SK-N-SH (cell line): ENCODE measurements at regions not wholly inside any gene's neighbourhood (a gene's known extent, or its start where the extent isn't known, plus 50 kb on each side); places are given as distances from the start of the nearest gene placed in this dataset.

Source experiments
- CTCF ChIA-PET: fragments of 300-600, 350-600 bp; formaldehyde crosslinking; extraction: SDS; loops from one replicate; lab custom pipeline; 2021; lab: Yijun Ruan, JAX
- POLR2A ChIA-PET: fragments of 350-600 bp; sonication (Branson Sonifier 250); formaldehyde crosslinking; extraction: SDS; loops from one replicate; lab custom pipeline; 2020; ENCODE audit warnings: antibody characterized with exemption, inconsistent platforms; lab: Yijun Ruan, JAX
- DNase-seq: peaks from one replicate; pipeline ENCODE4 v3.0.0; 2012
- H2AFZ ChIP-seq: fragments of 200-600 bp; sonication (generic); 2 replicates; pipeline ENCODE4 v1.8.1; 2016; ENCODE audit warnings: antibody characterized with exemption, mild to moderate bottlenecking, low read depth
- H3F3A ChIP-seq: fragments of 200-600 bp; sonication (generic); replicated peaks from 2 replicates; pipeline ENCODE3; 2016; ENCODE audit warnings: antibody characterized with exemption, mild to moderate bottlenecking; ENCODE audit not compliant: insufficient read depth
- H3K27ac ChIP-seq, 2 experiments: fragments of 200-500 bp in 1 of 2; fragments of 200-600 bp in 1 of 2; sonication (Bioruptor generic) in 1 of 2; sonication (generic), shearing (Covaris generic) in 1 of 2; 2 replicates each; pipeline versions ENCODE4 v1.5.1 to v1.6.1; 2014 to 2016; ENCODE audit warnings: low read depth in 2 of 2, inconsistent platforms in 1 of 2, low read length in 1 of 2, mild to moderate bottlenecking in 1 of 2, mixed read lengths in 1 of 2
- H3K27me3 ChIP-seq: fragments of 200-600 bp; sonication (generic), shearing (Covaris generic); 2 replicates; pipeline ENCODE4 v1.6.1; 2016; ENCODE audit warnings: mixed run types; ENCODE audit not compliant: insufficient read depth
- H3K36me3 ChIP-seq, 2 experiments: fragments of 200-500 bp in 1 of 2; fragments of 200-600 bp in 1 of 2; sonication (Bioruptor generic) in 1 of 2; sonication (generic) in 1 of 2; replicated peaks in 1 of 2; 2 replicates each; pipeline versions ENCODE3 to v1.5.1; 2014 to 2016; ENCODE audit warnings: low read length in 1 of 2, mild to moderate bottlenecking in 1 of 2; ENCODE audit not compliant: insufficient read depth in 2 of 2, control insufficient read depth in 1 of 2
- H3K4me1 ChIP-seq, 2 experiments: fragments of 200-500 bp in 1 of 2; fragments of 200-600 bp in 1 of 2; sonication (Bioruptor generic) in 1 of 2; sonication (generic), shearing (Covaris generic) in 1 of 2; 2 replicates each; pipeline versions ENCODE4 v1.5.1 to v1.6.1; 2014 to 2016; ENCODE audit warnings: low read depth in 1 of 2, low read length in 1 of 2, mixed run types in 1 of 2; ENCODE audit not compliant: insufficient read depth in 2 of 2, control insufficient read depth in 1 of 2
- H3K4me2 ChIP-seq: fragments of 200-600 bp; sonication (generic), shearing (Covaris generic); 2 replicates; pipeline ENCODE4 v1.6.1; 2017; ENCODE audit warnings: mixed run types
- H3K4me3 ChIP-seq, 2 experiments: fragments of 200-500 bp in 1 of 2; fragments of 200-600 bp in 1 of 2; sonication (Bioruptor generic) in 1 of 2; sonication (generic), shearing (Covaris generic) in 1 of 2; 2 replicates each; pipeline versions ENCODE4 v1.5.1 to v1.8.1; 2014 to 2016; ENCODE audit warnings: low read depth in 2 of 2, inconsistent platforms in 1 of 2, low read length in 1 of 2, mild to moderate bottlenecking in 1 of 2, mixed read lengths in 1 of 2, moderate library complexity in 1 of 2
- H3K79me2 ChIP-seq: fragments of 200-600 bp; sonication (generic); 2 replicates; pipeline ENCODE4 v1.8.1; 2017; ENCODE audit warnings: mild to moderate bottlenecking; ENCODE audit not compliant: insufficient read depth
- H3K9ac ChIP-seq: fragments of 200-600 bp; sonication (generic); 2 replicates; pipeline ENCODE4 v1.6.1; 2017; ENCODE audit warnings: mixed run types
- H3K9me2 ChIP-seq: fragments of 200-600 bp; sonication (generic); 2 replicates; pipeline ENCODE4 v1.6.1; 2017; ENCODE audit warnings: mixed run types
- H3K9me3 ChIP-seq: fragments of 200-600 bp; sonication (generic); 2 replicates; pipeline ENCODE4 v1.6.1; 2017; ENCODE audit warnings: mixed run types, mild to moderate bottlenecking, moderate library complexity
- H4K20me1 ChIP-seq: fragments of 200-600 bp; sonication (generic); 2 replicates; pipeline ENCODE4 v1.6.1; 2017; ENCODE audit warnings: mild to moderate bottlenecking, mixed run types; ENCODE audit not compliant: insufficient read depth
- CHD2 ChIP-seq: fragments of 150-350 bp; IDR thresholded peaks from 2 replicates; pipeline ENCODE4 v1.6.1; 2018; ENCODE audit warnings: low read length; ENCODE audit not compliant: partially characterized antibody
- FOSL2 ChIP-seq: IDR thresholded peaks from 2 replicates; pipeline ENCODE4 v1.4.0; 2012; ENCODE audit warnings: low read depth, mild to moderate bottlenecking, moderate library complexity, borderline replicate concordance
- FOXJ3 ChIP-seq: sonication (generic); formaldehyde crosslinking; IDR thresholded peaks from 2 replicates; pipeline ENCODE4 v1.5.1; 2020; ENCODE audit warnings: mild to moderate bottlenecking, missing genetic modification reagents
- IRF3 ChIP-seq: fragments of 150-350 bp; IDR thresholded peaks from 2 replicates; pipeline ENCODE4 v1.6.1; 2016; ENCODE audit warnings: mild to moderate bottlenecking, low read depth, low read length
- MAX ChIP-seq: IDR thresholded peaks from 2 replicates; pipeline ENCODE4 v1.4.0; 2012; ENCODE audit warnings: low read depth
- MXI1 ChIP-seq: IDR thresholded peaks from 2 replicates; pipeline ENCODE4 v1.6.1; 2012; ENCODE audit warnings: mild to moderate bottlenecking, low read depth, low read length, improper control_type of control experiment
- NFIC ChIP-seq: IDR thresholded peaks from 2 replicates; pipeline ENCODE4 v1.4.0; 2012; ENCODE audit warnings: borderline replicate concordance
- PBX3 ChIP-seq: IDR thresholded peaks from 2 replicates; pipeline ENCODE4; 2012
- RCOR1 ChIP-seq: fragments of 150-350 bp; IDR thresholded peaks from 2 replicates; pipeline ENCODE4 v1.6.1; 2017; ENCODE audit warnings: antibody characterized with exemption, low read length
- RFX5 ChIP-seq: IDR thresholded peaks from 2 replicates; pipeline ENCODE4 v1.6.1; 2012; ENCODE audit warnings: mild to moderate bottlenecking, improper control_type of control experiment, low read length
- RXRA ChIP-seq: IDR thresholded peaks from 2 replicates; pipeline ENCODE4 v1.4.0; 2012; ENCODE audit warnings: low read depth, mild to moderate bottlenecking, borderline replicate concordance
- SMC3 ChIP-seq: IDR thresholded peaks from 2 replicates; pipeline ENCODE4 v1.6.1; 2012; ENCODE audit warnings: low read depth, low read length, improper control_type of control experiment
- TCF12 ChIP-seq: IDR thresholded peaks from 2 replicates; pipeline ENCODE4 v1.4.0; 2012
- TEAD4 ChIP-seq: IDR thresholded peaks from 2 replicates; pipeline ENCODE4 v1.4.0; 2012; ENCODE audit warnings: mild to moderate bottlenecking, borderline replicate concordance; ENCODE audit not compliant: insufficient read depth
- WGBS: methylation state at CpG from one replicate; pipeline ENCODE4 v1.1.6; 2017; ENCODE audit warnings: low lambda C conversion rate; 5-methylcytosine and 5-hydroxymethylcytosine counted together

- Histone ChIP-seq H3K4me1 (peaks cover 0 to 8% of the 10 kb centered on the region in 2 experiments; a peak in 1 of 4 replicates), H4K20me1 (no peaks in the 10 kb centered on the region), H2AFZ (no peak overlapping the region), H3K27ac (no peak overlapping the region; a peak in 1 of 4 replicates), H3K9ac (no peak overlapping the region), H3F3A (no peaks in the 10 kb centered on the region), H3K4me3 (no peak overlapping the region), H3K27me3 (no peaks in the 10 kb centered on the region), H3K4me2 (no peak overlapping the region), H3K36me3 (no peaks in the 10 kb centered on the region), H3K79me2 (no peaks in the 10 kb centered on the region), H3K9me3 (no peaks in the 10 kb centered on the region), H3K9me2 (no peaks in the 10 kb centered on the region)
- TF ChIP-seq IRF3 (no peak), TCF12 (no peak)
- ChIA-PET CTCF (interaction anchor here (0.8 to 1.7 kb wide), 6 partner anchors 7 to 180 kb away, joined by 3 to 6 read pairs (median 4); no protein-coding TSS in a partner anchor), POLR2A (interaction anchor here (0.6 kb wide), 1 partner anchor 738 kb away, joined by 3 read pairs; no protein-coding TSS in a partner anchor)
- 15% methylated on average over 19 of the region's 19 CpGs for WGBS
- DNase-seq: no peak
These were observed 426.7 kb downstream of the NPHP4 start for GRCh38 chr1:5565281-5566125.

- CTCF ChIA-PET: interaction anchor here (1.1 to 1.7 kb wide), 3 partner anchors 11 to 181 kb away, joined by 3 to 6 read pairs (median 4); no protein-coding TSS in a partner anchor
- TF ChIP-seq MAX (no peak), NFIC (no peak), IRF3 (no peak), RXRA (no peak), RFX5 (no peak), FOXJ3 (CRISPR knock-in tag) (no peak), RCOR1 (no peak), PBX3 (no peak), SMC3 (no peak), CHD2 (no peak), FOSL2 (no peak), MXI1 (no peak), TEAD4 (no peak)
- TF ChIP-seq, all 33 proteins: peak for 0
- POLR2A ChIA-PET: interaction anchor here (0.6 kb wide), 1 partner anchor 738 kb away, joined by 3 read pairs; no protein-coding TSS in a partner anchor
- no peak overlapping the region for H3K9ac ChIP-seq
- H4K20me1 ChIP-seq: no peaks in the 10 kb centered on the region
- H3K9me3 ChIP-seq: no peaks in the 10 kb centered on the region
- WGBS: 41% methylated on average over 8 of the region's 10 CpGs
- peaks cover 0 to 8% of the 10 kb centered on the region in 2 experiments; a peak in 1 of 4 replicates for H3K4me1 ChIP-seq
- no peaks in the 10 kb centered on the region for H3K36me3 ChIP-seq
- no peak overlapping the region for H3K27ac ChIP-seq
- no peaks in the 10 kb centered on the region for H3F3A ChIP-seq
- no peak overlapping the region for H2AFZ ChIP-seq
- no peak overlapping the region for H3K4me2 ChIP-seq
- no peaks in the 10 kb centered on the region for H3K27me3 ChIP-seq
- no peak for DNase-seq
- H3K9me2 ChIP-seq: no peaks in the 10 kb centered on the region
- H3K79me2 ChIP-seq: no peaks in the 10 kb centered on the region
- no peak overlapping the region for H3K4me3 ChIP-seq
These were observed 427.5 kb downstream of the NPHP4 start for GRCh38 chr1:5564578-5565257.
